ENCODE measurements at regions not wholly inside any gene's neighbourhood (a gene's known extent, or its start where the extent isn't known, plus 50 kb on each side); places are given as distances from the start of the nearest gene placed in this dataset.

GRCh38 chr4:24202579-24202978 lies 312.7 kb upstream of the PPARGC1A start:
- TF ChIP-seq ZNF12 (CRISPR knock-in tag; IDR thresholded peaks at IDR 0.05), result no peak
- TF ChIP-seq FOXP1 (CRISPR knock-in tag; IDR thresholded peaks at IDR 0.05), result no peak
- TF ChIP-seq, protein P1, sequence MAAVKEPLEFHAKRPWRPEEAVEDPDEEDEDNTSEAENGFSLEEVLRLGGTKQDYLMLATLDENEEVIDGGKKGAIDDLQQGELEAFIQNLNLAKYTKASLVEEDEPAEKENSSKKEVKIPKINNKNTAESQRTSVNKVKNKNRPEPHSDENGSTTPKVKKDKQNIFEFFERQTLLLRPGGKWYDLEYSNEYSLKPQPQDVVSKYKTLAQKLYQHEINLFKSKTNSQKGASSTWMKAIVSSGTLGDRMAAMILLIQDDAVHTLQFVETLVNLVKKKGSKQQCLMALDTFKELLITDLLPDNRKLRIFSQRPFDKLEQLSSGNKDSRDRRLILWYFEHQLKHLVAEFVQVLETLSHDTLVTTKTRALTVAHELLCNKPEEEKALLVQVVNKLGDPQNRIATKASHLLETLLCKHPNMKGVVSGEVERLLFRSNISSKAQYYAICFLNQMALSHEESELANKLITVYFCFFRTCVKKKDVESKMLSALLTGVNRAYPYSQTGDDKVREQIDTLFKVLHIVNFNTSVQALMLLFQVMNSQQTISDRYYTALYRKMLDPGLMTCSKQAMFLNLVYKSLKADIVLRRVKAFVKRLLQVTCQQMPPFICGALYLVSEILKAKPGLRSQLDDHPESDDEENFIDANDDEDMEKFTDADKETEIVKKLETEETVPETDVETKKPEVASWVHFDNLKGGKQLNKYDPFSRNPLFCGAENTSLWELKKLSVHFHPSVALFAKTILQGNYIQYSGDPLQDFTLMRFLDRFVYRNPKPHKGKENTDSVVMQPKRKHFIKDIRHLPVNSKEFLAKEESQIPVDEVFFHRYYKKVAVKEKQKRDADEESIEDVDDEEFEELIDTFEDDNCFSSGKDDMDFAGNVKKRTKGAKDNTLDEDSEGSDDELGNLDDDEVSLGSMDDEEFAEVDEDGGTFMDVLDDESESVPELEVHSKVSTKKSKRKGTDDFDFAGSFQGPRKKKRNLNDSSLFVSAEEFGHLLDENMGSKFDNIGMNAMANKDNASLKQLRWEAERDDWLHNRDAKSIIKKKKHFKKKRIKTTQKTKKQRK (IDR thresholded peaks at IDR 0.05; ENCODE audit: borderline replicate concordance, low read depth, low read length), result no peak
- TF ChIP-seq CTCF (IDR thresholded peaks at IDR 0.05 in 2 of 3, conservative IDR thresholded peaks at IDR 0.05 in 1 of 3; ENCODE audit: insufficient read depth in 2 of 3, low read depth in 1 of 3, low read length in 3 of 3), result no peak
